Liver (tissue), 7 donors: ENCODE measurements at regions not wholly inside any gene's neighbourhood (a gene's known extent, or its start where the extent isn't known, plus 50 kb on each side); places are given as distances from the start of the nearest gene placed in this dataset.

Experiments used
- DNase-seq: peaks from one replicate; pipeline ENCODE4 v3.0.0-alpha.2; 2017; ENCODE audit warnings: low spot score
- H3K27ac ChIP-seq, 2 donors: one replicate each; pipeline ENCODE4 v1.7.0; 2013; ENCODE audit warnings: inconsistent platforms in 2 of 2, low read length in 2 of 2, control low read depth in 1 of 2, low read depth in 1 of 2, mild to moderate bottlenecking in 1 of 2
- H3K27me3 ChIP-seq, 4 donors: one replicate each; pipeline versions ENCODE4 v1.6.1 to v1.7.0; 2013; ENCODE audit warnings: low read length in 3 of 4, inconsistent platforms in 1 of 4, mild to moderate bottlenecking in 1 of 4, moderate library complexity in 1 of 4; ENCODE audit not compliant: control insufficient read depth in 4 of 4, insufficient read depth in 4 of 4
- H3K36me3 ChIP-seq, 4 donors: one replicate each; pipeline versions ENCODE4 v1.6.1 to v1.7.0; 2013; ENCODE audit warnings: low read length in 3 of 4, mild to moderate bottlenecking in 3 of 4, low read depth in 1 of 4, moderate library complexity in 1 of 4; ENCODE audit not compliant: control insufficient read depth in 4 of 4, insufficient read depth in 3 of 4
- H3K4me1 ChIP-seq, 4 donors: one replicate each; pipeline versions ENCODE4 v1.6.1 to v1.7.0; 2013; ENCODE audit warnings: low read length in 3 of 4, mild to moderate bottlenecking in 3 of 4, moderate library complexity in 1 of 4; ENCODE audit not compliant: control insufficient read depth in 4 of 4, insufficient read depth in 4 of 4
- H3K4me3 ChIP-seq, 3 donors: one replicate each; pipeline versions ENCODE4 v1.6.1 to v1.7.0; 2013; ENCODE audit warnings: low read length in 3 of 3, control low read depth in 1 of 3, low read depth in 1 of 3, mild to moderate bottlenecking in 1 of 3
- H3K9ac ChIP-seq, 2 donors: one replicate each; pipeline ENCODE4 v1.7.0; 2013; ENCODE audit warnings: low read length in 2 of 2, mild to moderate bottlenecking in 2 of 2, moderate library complexity in 2 of 2, control low read depth in 1 of 2, low read depth in 1 of 2
- H3K9me3 ChIP-seq, 4 donors: one replicate each; pipeline versions ENCODE4 v1.6.1 to v1.7.0; 2013; ENCODE audit warnings: low read length in 3 of 4; ENCODE audit not compliant: control insufficient read depth in 4 of 4
- ATF3 ChIP-seq: IDR thresholded peaks from 2 replicates; pipeline ENCODE4 v1.6.1; 2016; ENCODE audit warnings: antibody characterized with exemption
- EGR1 ChIP-seq, 2 donors: IDR thresholded peaks; 2 replicates each; pipeline ENCODE4 v1.6.1; 2016 to 2018; ENCODE audit warnings: antibody characterized with exemption in 2 of 2, low read depth in 2 of 2
- FOXA1 ChIP-seq: IDR thresholded peaks from 2 replicates; pipeline ENCODE4 v1.6.1; 2016; ENCODE audit warnings: antibody characterized with exemption
- FOXA2 ChIP-seq: IDR thresholded peaks from 2 replicates; pipeline ENCODE4 v1.6.1; 2016; ENCODE audit warnings: antibody characterized with exemption
- GABPA ChIP-seq, 2 donors: IDR thresholded peaks in 1 of 2; conservative IDR thresholded peaks in 1 of 2; 2 replicates each; pipeline ENCODE4 v1.6.1; 2016; ENCODE audit warnings: antibody characterized with exemption in 2 of 2, mild to moderate bottlenecking in 1 of 2, moderate library complexity in 1 of 2
- HNF4A ChIP-seq, 2 donors: conservative IDR thresholded peaks; 2 replicates each; pipeline ENCODE4 v1.6.1; 2016; ENCODE audit warnings: antibody characterized with exemption in 2 of 2, mild to moderate bottlenecking in 2 of 2
- RAD21 ChIP-seq, 2 donors: IDR thresholded peaks; 2 replicates each; pipeline ENCODE4 v1.6.1; 2016; ENCODE audit warnings: antibody characterized with exemption in 2 of 2, mild to moderate bottlenecking in 2 of 2
- RXRA ChIP-seq, 2 donors: IDR thresholded peaks; 2 replicates each; pipeline ENCODE4 v1.6.1; 2017 to 2018; ENCODE audit warnings: antibody characterized with exemption in 2 of 2, mild to moderate bottlenecking in 1 of 2
- SP1 ChIP-seq: IDR thresholded peaks from 2 replicates; pipeline ENCODE4 v1.6.1; 2018; ENCODE audit warnings: antibody characterized with exemption, mild to moderate bottlenecking
- WGBS: extraction: QIAGEN DNeasy Blood & Tissue Kit; methylation state at CpG from one replicate; pipeline ENCODE4 v1.1.7; 2013; 5-methylcytosine and 5-hydroxymethylcytosine counted together
- TF ChIP-seq, protein P1 (sequence below): IDR thresholded peaks from 2 replicates; pipeline ENCODE4 v1.6.1; 2016; ENCODE audit warnings: antibody characterized with exemption
- TF ChIP-seq, protein P2 (sequence below): IDR thresholded peaks from 2 replicates; pipeline ENCODE4 v1.6.1; 2016; ENCODE audit warnings: antibody characterized with exemption, mild to moderate bottlenecking
- donor health status: healthy.
- donor health status: healthy.
- donor health status: healthy.
- donor health status: healthy.

- Histone ChIP-seq H3K27ac (no peak overlapping the region), H3K36me3 (no peaks in the 10 kb centered on the region), H3K9ac (no peak overlapping the region), H3K9me3 (no peaks in the 10 kb centered on the region), H3K4me3 (no peak overlapping the region), H3K27me3 (no peaks in the 10 kb centered on the region), H3K4me1 (no peaks in the 10 kb centered on the region)
- no peak for TF ChIP-seq RXRA (IDR thresholded peaks at IDR 0.05)
- no peak for TF ChIP-seq RAD21 (IDR thresholded peaks at IDR 0.05)
- no peak for TF ChIP-seq ATF3
- TF ChIP-seq, protein P1, sequence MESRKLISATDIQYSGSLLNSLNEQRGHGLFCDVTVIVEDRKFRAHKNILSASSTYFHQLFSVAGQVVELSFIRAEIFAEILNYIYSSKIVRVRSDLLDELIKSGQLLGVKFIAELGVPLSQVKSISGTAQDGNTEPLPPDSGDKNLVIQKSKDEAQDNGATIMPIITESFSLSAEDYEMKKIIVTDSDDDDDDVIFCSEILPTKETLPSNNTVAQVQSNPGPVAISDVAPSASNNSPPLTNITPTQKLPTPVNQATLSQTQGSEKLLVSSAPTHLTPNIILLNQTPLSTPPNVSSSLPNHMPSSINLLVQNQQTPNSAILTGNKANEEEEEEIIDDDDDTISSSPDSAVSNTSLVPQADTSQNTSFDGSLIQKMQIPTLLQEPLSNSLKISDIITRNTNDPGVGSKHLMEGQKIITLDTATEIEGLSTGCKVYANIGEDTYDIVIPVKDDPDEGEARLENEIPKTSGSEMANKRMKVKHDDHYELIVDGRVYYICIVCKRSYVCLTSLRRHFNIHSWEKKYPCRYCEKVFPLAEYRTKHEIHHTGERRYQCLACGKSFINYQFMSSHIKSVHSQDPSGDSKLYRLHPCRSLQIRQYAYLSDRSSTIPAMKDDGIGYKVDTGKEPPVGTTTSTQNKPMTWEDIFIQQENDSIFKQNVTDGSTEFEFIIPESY: no peak
- TF ChIP-seq EGR1 (IDR thresholded peaks at IDR 0.05; ENCODE audit: low read depth in 2 of 2): no peak
- TF ChIP-seq GABPA (IDR thresholded peaks at IDR 0.05 in 1 of 2, conservative IDR thresholded peaks at IDR 0.05 in 1 of 2): no peak
- no peak for TF ChIP-seq HNF4A (conservative IDR thresholded peaks at IDR 0.05)
- TF ChIP-seq, protein P2, sequence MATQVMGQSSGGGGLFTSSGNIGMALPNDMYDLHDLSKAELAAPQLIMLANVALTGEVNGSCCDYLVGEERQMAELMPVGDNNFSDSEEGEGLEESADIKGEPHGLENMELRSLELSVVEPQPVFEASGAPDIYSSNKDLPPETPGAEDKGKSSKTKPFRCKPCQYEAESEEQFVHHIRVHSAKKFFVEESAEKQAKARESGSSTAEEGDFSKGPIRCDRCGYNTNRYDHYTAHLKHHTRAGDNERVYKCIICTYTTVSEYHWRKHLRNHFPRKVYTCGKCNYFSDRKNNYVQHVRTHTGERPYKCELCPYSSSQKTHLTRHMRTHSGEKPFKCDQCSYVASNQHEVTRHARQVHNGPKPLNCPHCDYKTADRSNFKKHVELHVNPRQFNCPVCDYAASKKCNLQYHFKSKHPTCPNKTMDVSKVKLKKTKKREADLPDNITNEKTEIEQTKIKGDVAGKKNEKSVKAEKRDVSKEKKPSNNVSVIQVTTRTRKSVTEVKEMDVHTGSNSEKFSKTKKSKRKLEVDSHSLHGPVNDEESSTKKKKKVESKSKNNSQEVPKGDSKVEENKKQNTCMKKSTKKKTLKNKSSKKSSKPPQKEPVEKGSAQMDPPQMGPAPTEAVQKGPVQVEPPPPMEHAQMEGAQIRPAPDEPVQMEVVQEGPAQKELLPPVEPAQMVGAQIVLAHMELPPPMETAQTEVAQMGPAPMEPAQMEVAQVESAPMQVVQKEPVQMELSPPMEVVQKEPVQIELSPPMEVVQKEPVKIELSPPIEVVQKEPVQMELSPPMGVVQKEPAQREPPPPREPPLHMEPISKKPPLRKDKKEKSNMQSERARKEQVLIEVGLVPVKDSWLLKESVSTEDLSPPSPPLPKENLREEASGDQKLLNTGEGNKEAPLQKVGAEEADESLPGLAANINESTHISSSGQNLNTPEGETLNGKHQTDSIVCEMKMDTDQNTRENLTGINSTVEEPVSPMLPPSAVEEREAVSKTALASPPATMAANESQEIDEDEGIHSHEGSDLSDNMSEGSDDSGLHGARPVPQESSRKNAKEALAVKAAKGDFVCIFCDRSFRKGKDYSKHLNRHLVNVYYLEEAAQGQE: no peak
- no peak for TF ChIP-seq FOXA1
- no peak for DNase-seq
- 76% methylated on average over 1 of the region's 1 CpG for WGBS
These were observed 550.6 kb downstream of the SOX6 start for GRCh38 chr11:15805726-15806125.

- TF ChIP-seq RAD21 (IDR thresholded peaks at IDR 0.05): no peak
- no peak for TF ChIP-seq FOXA2
- H3K4me1 ChIP-seq: no peaks in the 10 kb centered on the region
- 90% methylated on average over 4 of the region's 4 CpGs for WGBS
These were observed 550.1 kb downstream of the SOX6 start for GRCh38 chr11:15806217-15806616.

GRCh38 chr11:15807827-15808226 lies 548.5 kb downstream of the SOX6 start:
- Histone ChIP-seq H3K4me3 (no peak overlapping the region), H3K36me3 (no peaks in the 10 kb centered on the region), H3K27me3 (no peaks in the 10 kb centered on the region), H3K27ac (no peak overlapping the region), H3K4me1 (no peaks in the 10 kb centered on the region), H3K9me3 (no peaks in the 10 kb centered on the region), H3K9ac (no peak overlapping the region)
- TF ChIP-seq ATF3 (no peak), HNF4A (conservative IDR thresholded peaks at IDR 0.05) (no peak), RAD21 (IDR thresholded peaks at IDR 0.05) (no peak), SP1 (no peak)
- TF ChIP-seq, protein P1: no peak
- WGBS: 73% methylated on average over 2 of the region's 2 CpGs
- no peak for DNase-seq

More at GRCh38 chr11:15806217-15806616, 550.1 kb downstream of the SOX6 start:
- Histone ChIP-seq H3K36me3 (no peaks in the 10 kb centered on the region), H3K9ac (no peak overlapping the region), H3K27ac (no peak overlapping the region), H3K27me3 (no peaks in the 10 kb centered on the region), H3K4me3 (no peak overlapping the region), H3K9me3 (no peaks in the 10 kb centered on the region)
- no peak for DNase-seq
